Activated CD8-positive, alpha-beta T cell treated with anti-CD3 and anti-CD28 coated beads for 36 hours (primary cell): ENCODE measurements at regions not wholly inside any gene's neighbourhood (a gene's known extent, or its start where the extent isn't known, plus 50 kb on each side); places are given as distances from the start of the nearest gene placed in this dataset.

Experiments
- ATAC-seq: fragments of 200-7000 bp; cut with Tn5 transposase; one replicate; pipeline ENCODE4 v1.10.0; 2021; ENCODE audit warnings: mild to moderate bottlenecking, moderate library complexity
- CTCF ChIA-PET: fragments of 350-600 bp; sonication (Branson Sonifier 250); formaldehyde crosslinking; loops from one replicate; lab custom pipeline; 2021; ENCODE audit warnings: antibody characterized with exemption; lab: Charles Lee
- POLR2A ChIA-PET: fragments of 350-600 bp; sonication (Branson Sonifier 250); formaldehyde crosslinking; loops from one replicate; lab custom pipeline; 2021; ENCODE audit warnings: antibody characterized with exemption; lab: Charles Lee
- DNase-seq: peaks from one replicate; pipeline ENCODE4 v3.0.0-alpha.2; 2020
- H3K27ac Mint-ChIP-seq: one replicate; pipeline ENCODE4 v1.8.0; 2021; ENCODE audit warnings: mild to moderate bottlenecking, mixed read lengths
- H3K27me3 Mint-ChIP-seq: one replicate; pipeline ENCODE4 v1.8.0; 2021; ENCODE audit warnings: mixed read lengths
- H3K36me3 Mint-ChIP-seq: one replicate; pipeline ENCODE4 v1.8.0; 2021; ENCODE audit warnings: low read depth, mixed read lengths
- H3K4me1 Mint-ChIP-seq: one replicate; pipeline ENCODE4 v1.8.0; 2021; ENCODE audit warnings: low read depth, mixed read lengths
- H3K4me3 Mint-ChIP-seq: one replicate; pipeline ENCODE4 v1.8.0; 2021; ENCODE audit warnings: mild to moderate bottlenecking, moderate library complexity, mixed read lengths
- H3K9me3 Mint-ChIP-seq: one replicate; pipeline ENCODE4 v1.8.0; 2021; ENCODE audit warnings: mixed read lengths
- CTCF ChIP-seq: fragments of 200-600 bp; IDR thresholded peaks from one replicate; pipeline ENCODE4 v1.8.0; 2022; ENCODE audit warnings: antibody characterized with exemption, mild to moderate bottlenecking
- intact Hi-C: fragments of 100-400 bp; cut with micrococcal nuclease; formaldehyde crosslinking; loops from one replicate; pipeline ENCODE4 v1.10.0; 2022

- intact Hi-C loops: no loop called here
- H3K4me1 Mint-ChIP-seq: no peaks in the 10 kb centered on the region
- no peak overlapping the region for H3K27ac Mint-ChIP-seq
- DNase-seq (no peak), ATAC-seq (no peak)
- ChIA-PET POLR2A (no interaction called here), CTCF (no interaction called here)
- no peak overlapping the region for H3K4me3 Mint-ChIP-seq
- TF ChIP-seq CTCF: no peak
- H3K36me3 Mint-ChIP-seq: no peaks in the 10 kb centered on the region
- H3K27me3 Mint-ChIP-seq: peaks cover 8% of the 10 kb centered on the region
- H3K9me3 Mint-ChIP-seq: no peaks in the 10 kb centered on the region
Measured at GRCh38 chr6:88268508-88268907, 102.4 kb upstream of the CNR1 start.

DNA sequence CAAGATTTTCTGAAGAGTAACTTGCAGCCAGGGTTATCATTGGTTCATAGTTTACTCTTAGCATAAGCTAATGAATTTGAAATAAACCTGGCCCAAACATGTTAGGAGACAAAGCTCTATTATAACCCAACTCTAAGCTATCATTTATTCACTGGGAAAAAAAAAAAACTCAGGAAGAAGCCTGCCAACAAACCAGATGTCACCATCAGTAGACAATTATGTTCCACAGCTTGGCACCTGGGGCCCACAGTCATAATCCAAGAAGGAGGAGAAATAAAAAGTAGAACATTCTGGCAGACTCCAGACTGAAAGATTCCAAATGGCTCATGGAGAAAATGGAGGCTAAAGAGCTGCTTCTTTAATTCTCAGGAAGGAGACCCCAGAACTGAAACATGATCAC is 100.0 kb upstream of the CNR1 start:
- ATAC-seq (no peak), DNase-seq (no peak)
- TF ChIP-seq CTCF: no peak
- POLR2A ChIA-PET: no interaction called here
- CTCF ChIA-PET: no interaction called here
- Mint-ChIP-seq H3K4me3 (no peak overlapping the region), H3K27ac (no peak overlapping the region), H3K27me3 (peaks cover 12% of the 10 kb centered on the region), H3K36me3 (no peaks in the 10 kb centered on the region), H3K9me3 (no peaks in the 10 kb centered on the region), H3K4me1 (no peaks in the 10 kb centered on the region)
- intact Hi-C loops: no loop called here

DNA sequence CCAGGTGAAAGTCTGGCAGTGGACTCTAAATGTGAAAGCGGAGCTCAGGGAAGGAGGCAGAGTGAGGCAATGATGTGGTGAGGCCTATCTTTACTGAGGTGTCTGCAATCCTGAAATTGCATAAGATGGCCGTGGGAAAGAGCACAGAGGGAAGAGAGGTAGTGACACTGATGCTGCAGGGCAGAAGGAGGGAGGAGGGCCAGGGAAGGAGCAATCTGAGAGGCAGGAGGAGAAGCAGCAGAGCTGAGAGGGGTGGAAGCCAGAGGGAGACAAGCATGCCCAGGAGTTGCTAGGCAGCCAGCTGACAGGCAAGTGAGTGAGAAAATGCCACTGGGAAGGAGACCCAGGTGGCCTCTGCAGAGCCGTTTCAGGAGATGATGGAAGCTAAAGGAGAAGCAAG is 97.4 kb upstream of the CNR1 start:
- ATAC-seq (no peak), DNase-seq (no peak)
- ChIA-PET CTCF (no interaction called here), POLR2A (no interaction called here)
- no peak for TF ChIP-seq CTCF
- no peaks in the 10 kb centered on the region for H3K4me1 Mint-ChIP-seq
- no peak overlapping the region for H3K27ac Mint-ChIP-seq
- peaks cover 10% of the 10 kb centered on the region for H3K27me3 Mint-ChIP-seq
- H3K9me3 Mint-ChIP-seq: no peaks in the 10 kb centered on the region
- no peaks in the 10 kb centered on the region for H3K36me3 Mint-ChIP-seq
- intact Hi-C loops: no loop called here
- no peak overlapping the region for H3K4me3 Mint-ChIP-seq

DNA sequence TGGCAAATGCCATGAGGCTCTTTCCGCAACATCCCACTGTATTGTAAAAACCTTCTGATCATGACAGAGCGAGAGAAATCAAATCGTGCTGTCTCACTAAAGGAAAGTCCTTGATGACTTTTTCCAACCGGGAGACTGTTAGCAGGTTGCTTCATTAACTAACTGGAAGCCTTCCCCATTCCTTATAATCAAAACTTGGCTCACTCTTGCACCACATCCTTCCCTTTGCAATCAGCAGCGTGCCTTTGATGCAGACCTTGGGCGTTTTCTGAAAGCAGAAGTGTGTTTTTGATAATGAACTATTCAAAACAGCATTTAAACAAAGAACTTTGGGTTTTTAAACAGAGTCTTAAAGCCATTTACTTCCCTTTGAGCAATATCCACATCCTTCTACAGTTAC is 96.2 kb upstream of the CNR1 start:
- Mint-ChIP-seq H3K27me3 (peaks cover 8% of the 10 kb centered on the region), H3K4me1 (no peaks in the 10 kb centered on the region), H3K4me3 (no peak overlapping the region), H3K9me3 (no peaks in the 10 kb centered on the region), H3K27ac (no peak overlapping the region), H3K36me3 (no peaks in the 10 kb centered on the region)
- intact Hi-C loops: no loop called here
- ChIA-PET CTCF (no interaction called here), POLR2A (no interaction called here)
- DNase-seq (no peak), ATAC-seq (no peak)
- no peak for TF ChIP-seq CTCF

DNA sequence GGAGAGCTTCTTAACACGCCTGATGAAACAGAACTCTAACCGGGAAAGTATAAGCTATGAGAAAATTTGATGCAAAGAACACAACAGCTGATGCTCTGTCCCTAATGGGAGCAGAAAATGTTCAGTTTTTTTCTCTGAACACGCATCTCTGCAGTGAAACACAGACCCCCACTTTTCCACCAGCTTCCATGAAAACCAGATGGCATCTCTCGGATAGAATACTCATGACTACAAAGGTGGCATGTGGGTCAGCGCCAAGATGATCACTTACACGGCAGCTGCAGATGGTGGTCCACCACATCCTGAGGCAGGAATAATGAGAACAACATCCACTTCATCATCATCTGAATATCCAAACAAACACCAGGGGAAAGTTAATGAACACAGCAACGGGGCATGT is 85.2 kb upstream of the CNR1 start:
- Mint-ChIP-seq H3K9me3 (peaks cover 3% of the 10 kb centered on the region), H3K36me3 (no peaks in the 10 kb centered on the region), H3K4me1 (no peaks in the 10 kb centered on the region), H3K4me3 (no peak overlapping the region), H3K27ac (no peak overlapping the region), H3K27me3 (peaks cover 3% of the 10 kb centered on the region)
- ATAC-seq: no peak
- ChIA-PET POLR2A (no interaction called here), CTCF (no interaction called here)
- intact Hi-C loops: no loop called here
- TF ChIP-seq CTCF: no peak
- no peak for DNase-seq
